ELR (cell line): ENCODE measurements at regions not wholly inside any gene's neighbourhood (a gene's known extent, or its start where the extent isn't known, plus 50 kb on each side); places are given as distances from the start of the nearest gene placed in this dataset.
"Not testable (repeated sequence)": the region's sequence is repeated elsewhere in the genome, so short reads cannot be mapped to it uniquely, and the experiment has no call there.

Experiments
- DNase-seq: peaks from one replicate; pipeline ENCODE4 v3.0.0-alpha.2; 2015; ENCODE audit warnings: low read depth

DNA sequence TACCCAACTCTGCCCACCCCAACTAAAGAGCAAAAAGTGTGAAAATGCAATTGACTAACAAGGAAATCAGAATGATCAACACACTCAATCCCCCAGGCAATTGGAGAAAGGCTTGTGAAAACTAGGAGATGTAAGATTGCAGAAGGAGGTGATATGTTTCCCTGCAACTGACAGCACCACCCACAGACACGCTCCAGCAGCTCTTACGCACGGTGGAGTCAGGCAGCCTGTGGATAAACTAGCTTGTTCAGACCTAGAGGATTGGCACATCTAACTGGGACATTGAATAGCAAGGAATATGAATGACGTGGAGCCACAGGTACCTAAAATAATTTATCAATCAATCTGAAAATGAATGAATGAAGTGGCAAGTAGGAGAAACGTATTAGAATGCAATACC, 125.7 kb upstream of the MYO3A start:
- DNase-seq: no peak

DNA sequence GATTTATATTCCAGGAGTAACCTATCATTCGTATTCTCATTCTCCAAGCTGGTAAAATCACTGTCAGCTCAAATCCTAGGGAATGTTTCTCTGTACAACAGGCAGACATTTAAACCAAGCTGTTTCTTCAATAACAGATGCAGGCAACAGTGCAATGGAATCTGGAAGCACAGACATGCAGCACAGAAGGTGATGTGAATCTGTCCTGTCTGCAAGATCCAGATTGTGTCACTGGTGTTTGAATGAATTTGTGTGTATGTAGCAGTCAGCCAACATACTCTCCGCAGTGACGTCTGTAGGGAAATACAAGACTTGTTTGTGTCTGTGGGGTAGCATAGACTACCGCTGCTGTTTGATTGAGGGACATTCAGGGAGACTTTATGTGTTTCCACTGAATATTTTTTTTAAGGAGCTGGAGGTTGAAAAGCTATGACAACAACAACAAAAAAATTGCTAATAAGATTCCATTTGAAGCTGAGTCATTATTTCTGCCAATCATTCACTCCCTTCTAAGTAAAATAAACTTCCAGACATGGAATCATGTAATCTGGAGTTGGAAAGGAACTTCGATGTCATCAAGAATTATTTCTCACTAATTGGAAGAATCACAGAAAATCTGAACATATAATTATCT, 122.9 kb upstream of the MYO3A start:
- DNase-seq: no peak

DNA sequence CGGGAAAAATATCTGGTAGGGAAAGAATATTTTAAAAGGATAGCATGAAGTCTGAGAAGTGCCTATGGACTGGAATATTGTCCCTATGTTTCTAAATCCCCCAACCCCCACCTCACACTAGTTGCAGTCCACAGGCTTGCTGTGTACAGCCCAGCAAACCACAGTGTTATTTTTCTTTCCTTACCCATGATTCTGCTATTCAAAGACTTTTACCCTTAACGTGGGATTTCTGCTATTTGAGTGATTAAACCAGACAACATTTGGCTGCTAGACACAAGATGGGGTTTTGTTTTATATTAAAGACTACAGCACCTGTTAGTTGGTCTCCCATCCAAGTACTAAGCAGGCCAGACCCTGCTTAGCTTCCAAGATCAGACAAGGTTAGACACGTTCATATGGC, 120.5 kb upstream of the MYO3A start:
- no peak for DNase-seq

DNA sequence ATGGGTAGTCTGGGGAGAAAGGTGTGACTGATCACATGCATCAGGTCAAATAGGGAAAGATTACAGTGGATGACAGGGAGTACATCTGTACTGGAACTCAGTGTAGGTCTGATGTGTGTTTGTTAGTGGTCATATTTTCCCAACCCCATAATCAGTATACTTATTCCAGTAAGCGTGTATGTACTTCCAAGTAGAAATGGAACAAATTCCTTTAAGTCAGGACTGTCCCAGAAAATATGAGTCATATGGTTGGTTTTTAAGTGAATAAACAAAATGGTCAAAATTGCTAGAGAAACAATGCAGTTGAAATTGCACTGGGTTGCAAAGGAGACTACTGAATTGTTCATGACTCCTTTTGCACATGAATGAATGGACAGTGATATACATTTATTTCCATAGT, 118.8 kb upstream of the MYO3A start:
- no peak for DNase-seq

DNA sequence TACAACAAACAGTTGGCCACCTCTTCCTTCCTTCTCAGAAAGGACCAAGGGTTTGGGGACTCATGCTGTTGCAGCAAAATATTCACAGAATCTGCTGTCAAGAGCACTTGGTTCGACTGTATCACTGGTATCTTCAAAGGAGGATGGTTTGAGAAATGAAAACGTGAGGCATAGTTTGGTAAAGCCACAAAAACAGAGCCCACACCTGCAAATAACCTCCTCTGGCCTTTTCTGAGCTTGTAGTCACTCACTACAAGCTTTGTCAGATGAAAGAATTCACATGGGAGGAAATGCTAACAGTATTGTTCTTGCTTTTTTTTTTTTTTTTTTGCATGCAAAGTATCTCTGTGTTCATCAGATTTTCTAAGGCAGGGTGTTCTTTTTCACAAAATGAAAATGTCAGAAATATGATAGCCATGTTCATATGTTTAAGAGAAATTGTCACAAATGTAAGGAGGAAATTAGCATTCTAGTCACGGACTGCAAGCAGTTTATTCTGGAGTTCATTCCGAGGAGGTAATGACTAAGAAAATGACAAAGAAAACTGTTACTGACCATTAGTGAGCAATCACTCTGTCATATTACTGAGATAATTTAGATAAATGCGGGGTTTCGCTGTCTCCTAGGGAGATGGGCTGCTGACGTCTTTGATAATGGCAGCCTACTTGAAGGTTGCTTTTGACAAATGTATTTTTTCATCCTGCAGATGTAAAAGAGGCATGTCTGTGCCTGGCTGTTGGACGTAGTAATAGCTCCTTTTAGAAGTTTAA, 117.8 kb upstream of the MYO3A start:
- DNase-seq: no peak

DNA sequence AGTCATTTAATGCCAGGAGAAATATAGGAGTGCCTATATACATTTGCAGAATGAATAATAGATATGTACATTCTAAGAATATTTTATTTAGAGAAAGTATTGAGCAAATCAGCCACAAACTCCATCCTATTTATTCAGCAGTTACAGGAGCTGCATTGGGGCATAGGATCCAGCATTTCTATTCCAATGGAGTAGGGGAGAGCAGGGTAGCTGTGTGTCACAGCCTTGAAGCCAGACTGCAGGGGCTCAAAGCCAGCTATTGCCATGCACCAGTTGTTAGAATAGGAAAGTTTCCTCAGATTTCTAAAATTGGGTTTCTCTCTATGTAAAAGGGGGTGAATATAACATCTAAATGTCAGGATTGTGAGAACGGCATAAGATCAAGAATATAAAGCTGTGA, 116.8 kb upstream of the MYO3A start:
- no peak for DNase-seq

DNA sequence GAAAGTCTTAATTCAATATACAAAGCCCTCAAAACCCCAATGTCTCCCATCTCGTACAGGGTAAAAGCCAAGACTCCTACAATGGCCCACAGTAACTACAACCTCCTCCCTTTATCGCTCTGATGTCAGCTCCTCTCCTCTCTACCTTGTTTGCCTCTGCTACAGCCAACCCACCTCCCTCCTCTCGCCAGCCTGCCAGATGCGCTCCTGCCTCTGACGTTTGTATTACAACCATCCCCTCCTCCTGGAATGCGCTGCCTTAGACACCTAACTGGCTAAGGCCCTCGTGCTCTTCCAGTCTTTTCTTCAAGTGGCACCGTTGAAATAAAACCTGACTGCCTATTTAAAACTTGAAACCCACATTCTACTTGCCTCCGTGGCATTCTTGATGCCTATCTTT, 115.3 kb upstream of the MYO3A start:
- no peak for DNase-seq

DNA sequence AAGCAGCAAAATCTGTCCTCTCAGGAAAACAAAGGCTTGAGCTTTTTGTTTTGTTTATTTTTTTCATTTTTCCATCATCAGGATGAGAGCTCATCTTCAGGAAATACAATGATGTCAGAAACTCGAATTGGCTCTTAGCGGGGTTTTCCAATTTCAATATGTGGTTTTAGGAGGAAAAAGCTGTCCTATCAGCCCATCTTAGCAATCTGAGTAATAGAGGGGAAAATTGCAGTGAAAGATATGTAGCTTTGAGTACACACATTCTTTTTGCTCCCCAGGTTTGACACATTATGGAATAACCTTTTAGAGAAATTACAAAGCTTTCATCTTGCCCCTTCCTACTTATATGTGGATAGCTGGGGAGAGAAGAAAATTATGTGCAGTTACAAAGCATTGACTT, 113.6 kb upstream of the MYO3A start:
- DNase-seq: no peak

DNA sequence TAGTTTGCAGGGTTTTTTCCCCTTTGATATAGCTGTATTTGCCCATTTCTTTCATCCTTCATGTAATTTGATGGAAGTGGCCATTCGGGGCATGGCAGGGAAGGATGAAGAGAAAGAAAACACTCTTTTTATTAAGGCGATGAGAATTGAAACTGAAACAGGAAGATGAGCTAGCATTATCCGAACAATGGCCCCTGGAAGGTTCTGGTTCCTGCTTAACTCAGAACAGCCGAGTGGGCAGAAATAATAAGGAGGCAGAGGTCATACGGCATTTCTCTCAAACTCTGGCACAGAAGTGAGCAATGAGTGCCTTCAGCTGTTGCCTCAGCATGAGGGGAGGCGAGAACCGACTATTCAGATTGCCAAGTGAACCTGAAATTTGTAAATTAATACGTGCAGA, 113.2 kb upstream of the MYO3A start:
- DNase-seq: no peak

DNA sequence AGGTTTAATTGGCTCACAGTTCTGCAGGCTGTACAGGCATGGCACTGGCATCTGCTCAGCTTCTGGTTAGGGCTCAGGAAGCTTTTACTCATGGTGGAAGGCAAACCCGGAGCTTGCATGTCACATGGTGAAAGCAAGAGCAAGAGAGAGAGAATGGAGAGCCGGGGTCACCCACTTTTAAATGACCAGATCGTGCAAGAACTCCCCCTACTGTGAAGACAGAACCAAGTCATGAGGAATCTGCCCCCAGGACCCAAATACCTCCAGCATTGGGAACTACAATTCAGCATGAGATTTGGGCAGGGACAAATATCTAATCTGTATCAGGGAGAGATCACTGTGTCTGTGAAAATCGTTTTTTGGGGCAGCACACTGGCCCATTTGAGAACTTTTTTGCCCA, 110.0 kb upstream of the MYO3A start:
- DNase-seq: no peak

DNA sequence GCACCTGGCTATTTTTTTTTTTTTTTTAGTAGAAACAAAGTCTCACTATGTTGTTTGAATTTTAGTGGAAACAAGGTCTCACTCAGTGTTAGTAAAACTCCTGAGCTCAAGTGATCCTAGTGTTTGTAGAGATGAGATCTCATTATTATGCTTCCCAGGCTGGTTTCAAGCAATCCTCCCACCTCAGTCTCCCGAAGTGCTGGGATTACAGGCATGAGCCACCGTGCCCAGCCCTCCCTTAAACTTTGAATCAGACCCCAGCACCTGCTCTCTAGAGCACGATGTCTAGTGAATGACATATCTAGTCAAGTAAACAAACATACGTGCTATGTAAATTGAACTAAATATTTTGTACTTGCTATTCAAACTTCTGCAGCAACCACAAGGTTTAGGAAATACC, 105.6 kb upstream of the MYO3A start:
- no peak for DNase-seq

DNA sequence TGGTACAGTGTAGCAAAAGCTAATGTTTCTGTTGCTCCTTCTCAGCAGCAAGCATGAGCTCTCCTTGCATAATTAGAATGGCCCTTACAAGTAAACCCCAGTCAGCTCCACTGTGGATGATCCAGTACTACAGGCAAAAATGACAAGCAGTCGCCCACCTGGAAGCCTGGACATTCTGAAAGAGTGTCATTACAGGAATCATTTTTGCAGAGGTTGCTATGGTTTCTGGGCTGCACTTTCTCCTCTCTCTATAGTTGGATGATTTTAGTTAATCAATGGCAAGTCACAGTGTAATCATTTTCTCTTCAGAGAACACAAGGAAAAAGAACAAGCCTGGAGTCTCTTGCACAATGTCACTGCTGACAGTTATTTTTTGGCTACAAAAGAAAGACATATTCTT, 102.9 kb upstream of the MYO3A start:
- no peak for DNase-seq

DNA sequence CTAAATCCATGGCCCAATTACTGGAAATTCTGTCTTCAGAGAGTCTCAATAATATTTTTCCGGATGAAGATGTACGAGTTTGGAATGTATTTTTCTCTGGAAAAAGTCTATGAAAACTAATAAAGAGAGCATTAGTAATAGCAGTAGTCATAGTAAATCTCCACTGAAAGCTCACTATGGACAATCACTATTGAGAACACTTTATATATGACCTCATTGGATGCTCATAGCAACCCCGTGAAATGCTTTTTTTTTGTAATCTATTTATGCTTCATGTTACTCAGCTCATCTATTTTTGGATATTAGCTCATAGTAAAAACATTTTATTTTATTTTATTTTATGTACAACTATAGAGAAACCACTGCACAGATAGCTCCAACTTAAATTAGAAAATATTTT, 94.3 kb upstream of the MYO3A start:
- DNase-seq: no peak

DNA sequence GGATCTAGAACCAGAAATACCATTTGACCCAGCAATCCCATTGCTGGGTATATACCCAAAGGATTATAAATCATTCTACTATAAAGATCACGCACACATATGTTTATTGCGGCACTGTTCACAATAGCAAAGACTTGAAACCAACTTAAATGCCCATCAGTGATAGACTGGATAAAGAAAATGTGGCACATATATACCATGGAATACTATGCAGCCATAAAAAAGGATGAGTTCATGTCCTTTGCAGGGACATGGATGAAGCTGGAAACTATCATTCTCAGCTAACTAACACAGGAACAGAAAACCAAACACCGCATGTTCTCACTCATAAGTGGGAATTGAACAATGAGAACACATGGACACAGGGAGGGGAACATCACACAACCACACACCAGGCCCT, 93.2 kb upstream of the MYO3A start:
- DNase-seq: not testable (repeated sequence)

DNA sequence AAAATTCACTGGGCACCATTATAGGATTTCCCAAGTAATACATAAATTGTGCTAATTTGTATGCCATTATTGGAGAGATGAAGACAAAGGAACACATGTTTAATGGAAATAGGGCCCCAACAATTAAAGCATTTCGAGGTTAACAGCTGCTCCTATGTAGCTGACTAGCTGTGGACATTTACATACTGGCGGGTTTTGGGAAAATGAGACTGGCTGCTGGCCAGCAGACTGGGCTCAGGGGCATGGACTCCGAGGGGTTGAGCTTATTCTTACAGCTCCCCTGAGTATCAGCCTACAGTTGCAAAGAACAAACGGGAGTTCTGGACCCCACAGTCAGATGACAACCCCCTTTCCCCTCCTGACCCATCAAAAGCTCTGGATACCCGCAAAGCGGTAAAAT, 91.9 kb upstream of the MYO3A start:
- DNase-seq: no peak

DNA sequence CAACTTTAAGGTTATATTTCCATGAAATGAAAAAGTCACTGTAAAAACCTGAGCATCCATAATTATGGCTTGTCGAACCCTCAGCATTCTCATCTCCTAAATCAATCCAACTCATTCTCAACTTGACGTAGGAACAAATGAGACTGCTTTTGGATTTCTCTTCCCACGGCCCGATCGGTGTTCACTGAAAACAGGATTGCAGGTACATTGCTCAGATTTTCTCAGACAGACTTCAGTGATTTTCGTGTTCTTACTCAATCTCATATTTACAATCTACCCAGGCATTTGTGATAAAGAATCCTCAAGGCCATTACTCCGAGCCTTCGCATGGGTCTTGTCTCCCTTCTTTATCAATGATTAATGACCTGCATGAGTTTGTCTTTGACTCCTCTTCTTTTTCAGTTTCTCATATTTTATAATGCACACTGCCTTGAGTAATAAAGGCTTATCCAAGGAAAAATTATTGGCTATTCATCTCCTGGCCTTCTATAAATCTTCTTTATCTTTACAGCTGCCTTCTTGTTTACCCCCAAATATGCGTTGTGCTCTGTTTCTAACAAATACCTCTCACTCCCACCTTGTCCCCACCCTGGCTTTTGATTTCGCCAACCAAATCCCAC, 90.4 kb upstream of the MYO3A start:
- DNase-seq: no peak

DNA sequence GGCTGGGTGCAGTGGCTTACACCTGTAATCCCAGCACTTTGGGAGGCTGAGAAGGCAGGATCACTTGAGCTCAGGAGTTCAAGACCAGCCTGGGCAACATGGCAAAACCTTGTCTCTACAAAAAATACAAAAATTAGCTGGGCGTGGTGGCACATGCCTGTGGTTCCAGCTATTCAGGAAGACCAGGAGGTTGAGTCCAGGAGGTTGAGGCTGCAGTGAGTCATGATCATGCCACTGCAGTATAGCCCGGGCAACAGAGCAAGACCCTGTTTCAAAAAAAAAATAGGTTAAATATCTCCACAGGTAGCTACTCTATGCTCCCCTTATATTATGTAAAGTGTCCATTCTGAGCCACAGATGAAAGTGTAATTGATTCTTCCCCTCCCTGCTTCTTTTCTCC, 89.3 kb upstream of the MYO3A start:
- DNase-seq: not testable (repeated sequence)

DNA sequence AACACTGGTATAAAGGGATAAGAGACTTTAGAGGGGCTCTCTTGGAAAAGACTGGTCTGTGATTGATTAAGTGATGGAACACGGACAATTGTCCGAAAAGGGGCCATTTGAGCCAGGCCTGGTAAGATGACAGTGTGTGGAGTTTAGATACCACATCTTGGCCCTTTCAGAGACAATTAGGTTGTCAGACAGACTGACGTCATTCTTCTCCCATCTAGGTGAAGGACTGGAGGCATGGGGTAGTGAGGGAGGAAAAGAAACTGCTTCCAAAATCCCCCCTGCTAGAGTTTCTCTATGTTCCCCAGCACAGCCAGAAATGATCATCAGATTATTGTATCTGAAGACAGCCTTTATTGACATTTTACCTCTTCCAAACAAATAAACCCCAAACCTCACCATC, 84.8 kb upstream of the MYO3A start:
- DNase-seq: no peak

DNA sequence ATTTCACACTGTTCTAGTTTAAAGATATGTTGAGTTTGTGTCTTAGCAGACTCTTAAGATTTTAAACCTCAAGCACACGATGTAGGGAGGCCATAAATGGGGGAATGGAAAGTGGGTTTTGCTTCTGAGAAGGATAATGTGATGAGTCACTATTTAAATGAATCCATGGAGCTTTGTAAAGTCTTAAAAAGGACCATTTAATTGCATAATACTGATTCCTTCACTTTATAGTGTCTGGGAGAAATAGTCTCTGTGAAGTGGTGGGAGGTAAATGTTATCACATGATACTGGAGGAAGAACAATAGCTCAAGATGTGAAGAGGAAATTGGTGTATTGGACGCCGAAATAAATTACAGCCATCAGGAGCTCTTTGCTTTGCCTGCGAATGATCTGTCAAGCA, 84.0 kb upstream of the MYO3A start:
- DNase-seq: no peak

DNA sequence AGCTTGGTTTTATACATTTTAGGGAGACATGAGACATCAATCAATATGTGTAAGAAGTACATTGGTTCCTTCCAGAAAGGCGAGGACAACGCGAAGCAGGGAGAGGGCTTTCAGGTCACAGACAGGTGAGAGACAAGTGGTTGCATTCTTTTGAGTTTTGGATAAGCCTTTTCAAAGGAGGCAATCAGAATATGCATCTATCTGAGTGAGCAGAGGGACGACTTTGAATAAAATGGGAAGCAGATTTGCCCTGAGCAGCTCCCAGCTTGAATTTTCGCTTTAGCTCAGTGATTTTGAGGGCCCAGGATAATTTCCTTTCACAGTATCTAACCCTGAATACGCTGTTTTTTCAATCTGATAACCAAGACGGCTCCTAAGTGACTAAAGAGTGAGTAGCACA, 82.5 kb upstream of the MYO3A start:
- DNase-seq: no peak

DNA sequence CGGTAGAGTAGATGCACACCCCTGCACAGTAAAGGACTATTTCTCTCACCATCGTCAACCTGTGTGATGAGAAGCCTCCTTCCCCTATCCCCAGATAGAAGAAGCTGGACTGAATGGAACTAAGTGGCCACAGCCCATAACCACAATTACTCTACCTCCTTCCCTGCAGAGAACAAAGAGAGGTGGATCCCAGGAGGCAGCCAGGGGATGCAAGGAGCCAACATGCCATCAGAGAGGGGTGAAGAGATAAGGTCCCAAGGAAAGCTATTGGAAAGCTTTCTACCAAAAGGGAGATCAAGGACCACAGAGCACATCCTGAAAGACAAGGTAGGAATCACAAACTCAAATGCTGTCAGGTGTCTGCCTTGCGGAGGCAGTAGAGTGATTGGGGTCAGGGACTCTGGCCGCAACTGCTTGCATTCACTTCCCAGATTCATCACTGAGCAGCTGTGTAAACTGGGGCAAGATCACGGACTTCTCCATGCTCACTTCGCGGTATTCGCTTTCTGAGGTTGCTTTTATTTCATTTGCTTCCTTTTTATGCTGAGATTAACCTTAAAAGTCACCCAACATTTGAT, 81.6 kb upstream of the MYO3A start:
- no peak for DNase-seq

DNA sequence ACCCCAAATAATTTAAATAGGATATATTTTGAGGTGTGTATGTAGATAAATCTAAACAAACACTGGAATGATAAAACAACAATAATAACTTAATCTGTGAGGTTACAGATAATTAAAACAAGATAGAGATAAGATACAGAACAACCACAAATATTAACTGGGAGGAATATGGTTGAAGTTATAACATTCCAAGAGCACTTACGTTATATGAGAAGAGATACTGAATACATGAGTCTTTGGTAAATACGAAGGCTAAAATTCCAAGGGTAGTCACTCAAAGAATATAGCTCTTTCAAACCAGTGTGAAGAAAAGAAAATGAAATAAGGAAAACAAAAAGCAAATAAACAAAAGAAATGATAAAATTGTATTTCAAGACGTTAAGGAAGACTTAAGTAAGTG, 76.0 kb upstream of the MYO3A start:
- no peak for DNase-seq

DNA sequence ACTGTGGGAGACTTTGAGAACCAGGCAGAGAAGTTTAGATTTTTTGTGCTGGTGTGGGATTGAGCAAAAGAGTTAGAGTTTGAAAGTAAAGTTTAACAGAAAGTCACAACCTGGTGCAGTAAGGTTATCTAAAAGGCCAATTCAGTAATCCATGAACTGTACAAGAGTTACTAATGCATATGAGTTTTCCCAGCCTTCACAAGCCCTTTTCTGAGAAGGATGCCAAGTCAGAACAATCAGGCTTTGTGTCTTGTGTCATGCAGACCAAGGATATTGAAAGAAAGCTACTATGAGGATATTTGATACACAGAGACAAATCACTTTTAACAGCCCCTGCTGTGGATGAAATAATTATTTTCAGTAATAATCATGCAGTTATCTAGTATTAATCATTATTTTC, 68.8 kb upstream of the MYO3A start:
- no peak for DNase-seq
